WERI-Rb-1 (cell line): ENCODE measurements at regions not wholly inside any gene's neighbourhood (a gene's known extent, or its start where the extent isn't known, plus 50 kb on each side); places are given as distances from the start of the nearest gene placed in this dataset.

ENCODE experiments used
- DNase-seq: peaks from one replicate; pipeline ENCODE4 v3.0.0-alpha.2; 2020
- H3K27ac ChIP-seq: fragments of 250-450 bp; sonication (Bioruptor Pico); 2 replicates; pipeline ENCODE4 v1.5.1; 2020; ENCODE audit warnings: mild to moderate bottlenecking, moderate library complexity
- H3K27me3 ChIP-seq: fragments of 250-450 bp; sonication (Bioruptor Pico); 2 replicates; pipeline ENCODE4 v1.5.1; 2021; ENCODE audit warnings: mild to moderate bottlenecking, low read depth, moderate library complexity; ENCODE audit not compliant: insufficient read depth, severe bottlenecking
- H3K36me3 ChIP-seq: fragments of 250-450 bp; sonication (Bioruptor Pico); 2 replicates; pipeline ENCODE4 v1.5.1; 2020; ENCODE audit warnings: mild to moderate bottlenecking, moderate library complexity
- H3K4me3 ChIP-seq: 2 replicates; pipeline ENCODE4 v1.5.1; 2011; ENCODE audit warnings: low read depth, mild to moderate bottlenecking, control low read depth, low read length
- H3K9me3 ChIP-seq: fragments of 250-450 bp; sonication (Bioruptor Pico); 2 replicates; pipeline ENCODE4 v1.5.1; 2021; ENCODE audit warnings: mild to moderate bottlenecking, moderate library complexity; ENCODE audit not compliant: severe bottlenecking
- TF ChIP-seq, protein P1 (sequence below): IDR thresholded peaks from 2 replicates; pipeline ENCODE4 v1.5.1; 2011; ENCODE audit warnings: low read depth, mild to moderate bottlenecking, control low read depth, inconsistent platforms, low read length

DNA sequence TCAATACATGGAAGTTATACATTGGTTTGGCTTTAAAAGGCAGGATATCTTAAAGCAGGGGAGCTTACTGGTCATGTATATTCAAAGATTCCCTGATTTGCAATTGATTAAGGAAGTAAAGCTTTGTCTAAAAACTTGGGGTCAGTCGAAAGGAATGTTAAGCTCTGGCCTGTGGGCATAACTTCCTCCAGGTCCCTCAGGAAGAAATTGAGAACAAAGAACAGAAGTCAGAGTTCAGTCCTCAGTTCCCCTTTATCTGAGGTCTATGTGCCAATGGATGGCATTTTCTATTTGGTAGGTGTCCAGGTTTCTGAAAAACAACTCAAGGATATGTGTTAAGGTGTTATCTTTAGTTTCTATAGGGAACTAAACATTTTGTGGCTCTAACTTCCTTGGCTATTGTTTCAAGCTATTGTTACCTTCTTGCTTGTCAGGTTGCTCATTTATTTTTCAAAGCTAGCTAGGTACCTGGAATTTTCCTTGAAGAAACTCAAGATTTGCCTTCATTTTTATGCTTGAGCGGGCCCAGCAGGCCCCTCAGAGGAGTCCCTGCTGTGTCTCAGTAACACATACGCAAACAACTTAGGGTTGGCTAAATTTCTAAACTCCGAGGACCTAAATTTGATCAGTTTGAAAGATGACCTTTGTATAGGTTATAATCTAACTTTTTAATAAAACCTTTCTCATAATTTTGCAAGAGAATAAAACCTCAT, 135.0 kb upstream of the UBE2E2 start:
- H3K36me3 ChIP-seq, result no peaks in the 10 kb centered on the region
- TF ChIP-seq, protein P1, sequence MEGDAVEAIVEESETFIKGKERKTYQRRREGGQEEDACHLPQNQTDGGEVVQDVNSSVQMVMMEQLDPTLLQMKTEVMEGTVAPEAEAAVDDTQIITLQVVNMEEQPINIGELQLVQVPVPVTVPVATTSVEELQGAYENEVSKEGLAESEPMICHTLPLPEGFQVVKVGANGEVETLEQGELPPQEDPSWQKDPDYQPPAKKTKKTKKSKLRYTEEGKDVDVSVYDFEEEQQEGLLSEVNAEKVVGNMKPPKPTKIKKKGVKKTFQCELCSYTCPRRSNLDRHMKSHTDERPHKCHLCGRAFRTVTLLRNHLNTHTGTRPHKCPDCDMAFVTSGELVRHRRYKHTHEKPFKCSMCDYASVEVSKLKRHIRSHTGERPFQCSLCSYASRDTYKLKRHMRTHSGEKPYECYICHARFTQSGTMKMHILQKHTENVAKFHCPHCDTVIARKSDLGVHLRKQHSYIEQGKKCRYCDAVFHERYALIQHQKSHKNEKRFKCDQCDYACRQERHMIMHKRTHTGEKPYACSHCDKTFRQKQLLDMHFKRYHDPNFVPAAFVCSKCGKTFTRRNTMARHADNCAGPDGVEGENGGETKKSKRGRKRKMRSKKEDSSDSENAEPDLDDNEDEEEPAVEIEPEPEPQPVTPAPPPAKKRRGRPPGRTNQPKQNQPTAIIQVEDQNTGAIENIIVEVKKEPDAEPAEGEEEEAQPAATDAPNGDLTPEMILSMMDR, result no peak
- no peak overlapping the region for H3K4me3 ChIP-seq
- no peaks in the 10 kb centered on the region for H3K9me3 ChIP-seq
- no peak overlapping the region for H3K27ac ChIP-seq
- DNase-seq, result no peak
- no peaks in the 10 kb centered on the region for H3K27me3 ChIP-seq

DNA sequence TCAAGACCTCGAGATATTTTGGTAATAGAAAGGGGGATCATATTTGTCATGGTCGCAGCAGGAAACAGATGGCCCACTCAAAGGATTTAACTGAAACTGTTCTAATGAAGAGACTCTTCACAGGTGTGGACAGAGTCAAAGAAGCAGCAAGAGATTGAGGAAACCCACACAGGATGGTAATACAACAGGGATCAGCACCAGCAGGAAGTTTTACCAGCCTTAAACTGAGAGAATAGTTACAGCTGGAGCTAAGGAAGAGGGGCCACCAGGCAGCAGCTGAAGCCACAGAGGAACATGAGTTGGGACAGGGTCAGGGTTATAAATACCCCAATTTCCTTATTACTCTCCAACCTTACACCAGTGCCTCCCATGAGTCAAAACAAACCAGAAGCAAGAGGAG, 131.8 kb upstream of the UBE2E2 start:
- Histone ChIP-seq H3K27ac (no peak overlapping the region), H3K27me3 (no peaks in the 10 kb centered on the region), H3K4me3 (no peak overlapping the region), H3K9me3 (no peaks in the 10 kb centered on the region), H3K36me3 (no peaks in the 10 kb centered on the region)
- TF ChIP-seq, protein P1, result no peak
- DNase-seq, result no peak

DNA sequence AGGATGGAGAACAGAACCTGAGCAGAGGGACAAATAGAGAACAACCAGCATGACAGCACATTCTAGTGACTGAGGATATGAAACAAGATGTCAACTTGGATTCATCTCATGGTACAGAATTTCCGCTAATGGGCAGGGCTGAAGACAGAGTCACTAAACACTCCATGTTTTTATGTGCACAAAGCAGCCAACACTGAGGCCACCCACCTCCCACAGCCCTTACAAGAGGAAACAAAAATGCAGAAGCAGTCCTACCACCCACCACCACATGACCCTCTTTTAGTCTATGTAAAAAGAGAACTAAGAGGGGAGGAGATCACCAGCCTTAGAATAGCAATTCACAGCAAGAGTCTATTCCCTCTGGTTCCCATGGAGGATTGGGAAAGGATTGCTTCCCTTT, 131.4 kb upstream of the UBE2E2 start:
- no peak overlapping the region for H3K27ac ChIP-seq
- DNase-seq, result no peak

GRCh38 chr3:23072693-23073092, 130.4 kb upstream of the UBE2E2 start:
- Histone ChIP-seq H3K27me3 (no peaks in the 10 kb centered on the region), H3K27ac (no peak overlapping the region), H3K4me3 (no peak overlapping the region), H3K36me3 (no peaks in the 10 kb centered on the region), H3K9me3 (no peaks in the 10 kb centered on the region)
- DNase-seq, result no peak
- TF ChIP-seq, protein P1, result no peak

More for the DNA sequence above, 131.4 kb upstream of the UBE2E2 start:
- no peaks in the 10 kb centered on the region for H3K27me3 ChIP-seq
- no peaks in the 10 kb centered on the region for H3K36me3 ChIP-seq
- no peaks in the 10 kb centered on the region for H3K9me3 ChIP-seq
- TF ChIP-seq, protein P1, result no peak
- no peak overlapping the region for H3K4me3 ChIP-seq

DNA sequence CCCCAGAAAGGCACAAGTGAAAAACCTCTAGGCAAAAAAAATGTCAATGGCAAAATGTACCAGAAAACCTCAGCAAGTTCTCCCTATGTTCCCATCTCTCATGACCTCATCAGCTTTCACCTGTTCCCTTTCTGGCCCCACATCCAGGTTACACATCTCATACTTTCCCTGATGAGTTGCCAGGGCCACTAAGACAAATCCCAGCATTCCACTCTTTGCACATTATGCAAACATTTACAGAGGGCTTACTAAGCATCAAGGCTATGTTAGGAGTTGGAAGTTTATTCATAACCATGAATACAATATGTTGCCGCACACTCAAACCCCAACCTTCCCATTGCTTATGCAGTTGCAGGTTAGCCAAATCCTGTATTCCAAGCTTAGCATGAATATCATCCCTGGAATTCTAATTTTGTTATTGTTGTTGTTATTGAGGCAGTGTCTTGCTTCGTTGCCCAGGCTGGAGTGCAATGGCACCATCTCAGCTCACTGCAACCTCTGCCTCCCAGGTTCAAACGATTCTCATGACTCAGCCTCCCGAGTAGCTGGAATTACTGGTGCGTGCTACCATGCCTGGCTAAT, 129.3 kb upstream of the UBE2E2 start:
- H3K9me3 ChIP-seq, result no peaks in the 10 kb centered on the region
- DNase-seq, result no peak
- H3K27ac ChIP-seq, result no peak overlapping the region
- TF ChIP-seq, protein P1, result no peak
- H3K27me3 ChIP-seq, result no peaks in the 10 kb centered on the region
- H3K4me3 ChIP-seq, result no peak overlapping the region
- no peaks in the 10 kb centered on the region for H3K36me3 ChIP-seq
